Activated CD8-positive, alpha-beta memory T cell treated with anti-CD3 and anti-CD28 coated beads for 48 hours (primary cell): ENCODE measurements at regions not wholly inside any gene's neighbourhood (a gene's known extent, or its start where the extent isn't known, plus 50 kb on each side); places are given as distances from the start of the nearest gene placed in this dataset.
"Not testable (repeated sequence)": the region's sequence is repeated elsewhere in the genome, so short reads cannot be mapped to it uniquely, and the experiment has no call there.

Experiments
- DNase-seq, 3 experiments: peaks; one replicate each; pipeline ENCODE4 v3.0.0-alpha.2; 2020; ENCODE audit warnings: low read depth in 2 of 3, low spot score in 2 of 3

- DNase-seq = no peak
Observed at GRCh38 chr20:50439539-50440453, 70.4 kb upstream of the PTPN1 start.

DNA sequence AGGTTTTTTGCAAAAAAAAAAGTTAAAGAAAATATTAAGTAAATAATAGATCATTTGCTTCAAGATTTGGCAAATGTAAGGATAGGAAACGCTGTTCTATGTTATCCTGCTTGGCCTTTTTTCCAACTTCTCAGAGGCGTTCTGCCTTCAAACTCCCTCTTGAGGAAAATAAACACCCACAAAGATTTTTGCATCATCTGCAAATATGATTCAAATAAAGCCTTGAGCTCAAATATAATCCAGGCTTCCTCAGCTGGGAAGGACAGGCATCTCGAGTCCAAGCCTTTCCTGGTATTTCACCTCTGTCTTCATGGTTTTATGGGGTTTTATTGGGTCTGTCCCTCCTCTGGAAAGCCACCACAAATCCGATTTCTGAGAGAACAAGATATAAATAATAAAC, 67.7 kb upstream of the PTPN1 start:
- DNase-seq = no peak

DNA sequence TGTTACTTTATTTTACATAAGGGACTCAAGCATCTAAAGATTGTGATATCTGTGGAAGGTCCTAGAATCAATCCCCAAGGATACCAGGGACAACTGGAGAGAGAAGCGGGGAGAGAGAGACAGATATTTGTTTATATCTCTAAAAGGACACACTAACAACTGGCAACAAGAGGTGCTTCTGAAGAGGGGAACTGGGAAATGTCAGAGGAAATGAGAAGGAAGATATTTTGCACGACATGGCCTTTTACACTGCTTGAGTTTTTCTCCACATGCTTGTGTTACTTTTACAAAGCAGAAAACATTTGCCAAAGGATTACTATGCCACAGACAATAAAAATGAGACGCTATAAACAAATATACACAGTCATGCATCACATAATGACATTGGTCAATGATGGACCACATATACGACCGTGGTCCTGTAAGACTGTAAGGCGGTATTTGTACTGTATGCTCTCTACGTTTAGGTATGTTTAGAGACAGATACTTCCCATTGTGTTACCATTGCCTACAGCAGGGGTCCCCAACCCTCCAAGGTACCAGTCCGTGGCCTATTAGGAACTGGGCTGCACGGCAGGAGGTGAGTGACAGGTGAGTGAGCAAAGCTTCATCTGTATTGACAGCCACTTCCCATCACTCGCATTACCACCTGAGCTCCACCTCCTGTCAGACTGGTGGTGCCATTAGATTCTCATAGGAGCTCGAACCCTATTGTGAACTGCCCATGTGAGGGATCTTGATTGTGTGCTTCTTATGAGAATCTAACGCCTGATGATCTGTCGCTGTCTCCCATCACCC, 64.6 kb upstream of the PTPN1 start:
- no peak for DNase-seq

DNA sequence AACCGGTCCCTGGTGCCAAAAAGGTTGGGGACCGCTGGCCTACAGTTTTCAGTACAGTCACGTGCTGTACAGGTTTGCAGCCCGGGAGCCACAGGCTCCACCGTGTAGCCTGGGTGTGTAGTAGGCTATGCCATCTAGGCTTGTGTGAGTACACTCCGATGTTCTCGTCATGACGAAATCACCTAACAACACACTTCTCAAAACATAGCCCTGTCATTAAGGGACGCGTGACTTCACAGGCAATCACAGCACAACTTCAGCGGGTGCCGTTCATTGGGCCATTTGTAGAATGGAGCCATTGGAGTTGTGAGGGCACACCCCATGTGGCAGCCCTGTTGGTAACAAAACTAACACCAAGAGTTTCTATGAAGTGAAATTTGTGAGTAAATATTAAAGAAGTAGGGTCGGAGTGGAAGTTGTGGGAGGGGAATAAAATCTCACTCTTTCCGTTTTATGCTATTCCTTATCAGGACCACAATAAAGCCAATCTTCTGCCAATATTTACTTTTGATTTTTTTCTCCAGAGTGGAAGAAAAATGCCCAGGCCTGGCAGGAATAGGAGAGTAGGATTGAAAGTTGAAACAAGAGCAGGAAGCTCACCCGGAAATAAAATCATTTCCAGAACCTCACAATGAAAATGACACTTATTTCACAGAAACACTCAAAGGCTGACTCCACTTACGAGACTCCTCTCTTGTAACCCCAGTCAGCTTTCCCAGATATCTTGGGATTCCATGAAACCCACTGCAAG, 63.7 kb upstream of the PTPN1 start:
- no peak for DNase-seq

DNA sequence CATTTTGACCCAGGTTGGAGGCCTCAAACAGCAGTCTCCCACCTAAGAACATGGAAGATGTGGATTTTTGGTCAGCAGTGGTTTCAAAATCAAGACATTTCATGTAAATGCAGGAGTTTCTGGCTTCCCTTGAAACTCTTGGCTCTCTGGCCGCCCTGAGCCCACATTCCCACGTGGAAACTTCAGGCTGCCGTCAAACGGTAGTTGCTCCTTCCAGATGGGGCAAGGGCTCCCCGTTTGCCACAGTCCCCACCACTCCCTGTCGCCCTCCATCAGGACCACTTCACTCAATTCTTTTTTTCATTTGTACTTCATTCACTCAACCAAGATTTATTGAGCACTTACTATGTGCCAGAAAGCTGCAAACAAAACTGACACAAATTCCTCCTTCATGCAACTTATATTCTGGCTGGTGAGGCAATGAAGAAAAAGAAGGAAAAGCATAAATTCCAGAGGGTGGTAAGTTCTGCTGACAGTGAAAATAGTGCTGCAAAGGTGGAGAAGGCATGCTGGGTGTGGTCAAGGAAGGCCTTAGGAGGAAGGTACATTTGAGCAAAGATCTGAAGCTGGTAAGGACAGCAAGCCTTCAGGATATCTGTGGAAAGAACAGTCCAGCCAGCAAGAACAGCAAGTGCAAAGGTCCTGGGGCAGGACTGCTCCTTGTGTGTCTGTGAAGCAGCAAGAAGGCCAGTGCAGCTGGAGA, 62.9 kb upstream of the PTPN1 start:
- no peak for DNase-seq

DNA sequence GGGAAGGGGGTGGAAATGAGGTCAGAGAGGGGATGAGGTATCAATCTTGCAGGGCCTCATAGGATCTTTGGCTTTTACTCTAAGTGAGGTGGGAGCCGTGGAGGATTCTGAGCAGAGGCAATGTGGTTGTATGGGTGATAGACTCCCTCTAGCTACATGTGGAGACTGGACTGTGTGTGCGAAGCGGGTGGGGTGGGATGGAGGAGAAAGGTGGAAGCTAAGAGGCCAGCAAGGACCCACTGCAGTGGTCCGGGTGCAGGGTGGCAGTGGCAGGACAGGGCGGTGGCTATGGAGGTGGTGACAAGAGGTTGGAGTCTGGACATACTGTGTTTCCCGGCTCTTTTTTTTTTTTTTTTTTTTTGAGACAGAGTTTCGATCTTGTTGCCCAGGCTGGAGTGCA, 62.4 kb upstream of the PTPN1 start:
- DNase-seq = no peak

GRCh38 chr20:50448625-50449403, 61.4 kb upstream of the PTPN1 start:
- DNase-seq = not testable (repeated sequence)

- DNase-seq = no peak
Observed at GRCh38 chr20:50449738-50450492, 60.3 kb upstream of the PTPN1 start.

DNA sequence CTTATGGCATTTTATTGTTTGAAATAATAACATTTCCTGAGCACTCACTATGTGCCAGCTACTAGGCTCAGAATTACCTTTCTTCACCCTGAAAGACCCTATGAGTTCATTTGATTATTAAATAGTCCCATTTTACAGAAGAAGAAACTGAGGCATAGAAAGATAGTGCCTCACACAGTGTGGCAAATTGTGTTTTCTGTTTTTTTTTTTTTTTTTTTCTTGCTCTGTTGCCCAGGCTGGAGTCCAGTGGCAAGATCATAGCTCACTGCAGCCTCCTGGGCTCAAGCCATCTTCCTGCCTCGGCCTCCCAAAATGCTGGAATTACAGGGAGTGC, 59.7 kb upstream of the PTPN1 start:
- no peak for DNase-seq

DNA sequence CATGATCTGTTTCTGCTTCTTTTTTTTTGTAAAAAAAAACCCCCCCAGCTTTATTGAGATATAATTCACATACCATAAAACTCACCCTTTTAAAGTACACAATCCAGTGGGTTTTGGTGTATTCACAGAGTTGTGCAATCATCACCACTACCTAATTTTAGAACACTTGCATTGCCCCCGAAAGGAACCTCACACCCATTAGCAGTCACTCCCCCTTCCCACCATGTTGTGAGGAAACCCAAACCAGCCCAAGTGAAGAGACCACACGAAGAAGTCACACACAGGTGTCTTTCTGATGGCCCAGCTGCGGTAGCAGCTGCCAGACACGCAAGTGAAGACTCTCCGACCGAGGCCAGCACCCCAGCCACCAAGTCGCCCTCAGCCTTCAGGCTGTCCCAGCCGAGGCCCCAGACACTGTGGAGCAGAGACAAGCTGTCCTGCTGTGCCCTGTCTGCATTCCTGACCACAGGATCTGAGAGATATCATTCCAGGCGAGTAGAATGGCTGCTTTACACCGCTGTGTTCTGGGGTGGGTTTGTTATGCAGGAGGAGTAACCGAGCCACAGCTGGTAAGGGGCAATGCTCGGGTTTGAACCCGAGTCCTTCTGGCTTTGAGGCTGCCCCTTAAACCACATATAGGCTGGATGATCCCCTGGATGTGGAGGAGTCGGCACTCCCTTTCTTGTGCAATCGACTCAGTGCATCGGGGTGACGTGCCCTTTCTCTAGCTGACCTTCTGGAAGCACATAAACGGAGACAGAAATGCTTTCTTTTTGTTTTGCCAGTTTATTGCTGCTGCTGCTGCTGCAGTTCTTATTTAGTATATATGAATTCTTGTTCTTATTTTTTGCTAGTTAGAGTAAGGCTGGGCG, 59.1 kb upstream of the PTPN1 start:
- DNase-seq = no peak

- DNase-seq = not testable (repeated sequence)
Observed at GRCh38 chr20:50451792-50452425, 58.3 kb upstream of the PTPN1 start.

- DNase-seq = no peak
Observed at GRCh38 chr20:50453533-50454244, 56.5 kb upstream of the PTPN1 start.

GRCh38 chr20:50455245-50455644, 54.9 kb upstream of the PTPN1 start:
- DNase-seq = not testable (repeated sequence)

GRCh38 chr20:50455656-50456451, 54.3 kb upstream of the PTPN1 start:
- no peak for DNase-seq

GRCh38 chr20:50456452-50457324, 53.5 kb upstream of the PTPN1 start:
- no peak for DNase-seq
